GM19328 (cell line): ENCODE measurements at regions not wholly inside any gene's neighbourhood (a gene's known extent, or its start where the extent isn't known, plus 50 kb on each side); places are given as distances from the start of the nearest gene placed in this dataset.
"Not testable (repeated sequence)": the region's sequence is repeated elsewhere in the genome, so short reads cannot be mapped to it uniquely, and the experiment has no call there.

Experiments used
- ATAC-seq: cut with Tn5 transposase; IDR thresholded peaks from one replicate; pipeline ENCODE4 v1.9.1; 2021; ENCODE audit warnings: mild to moderate bottlenecking, moderate library complexity; ENCODE audit not compliant: unreplicated experiment

- not testable (repeated sequence) for ATAC-seq
Measured at GRCh38 chr2:195228547-195228946, 428.5 kb upstream of the SLC39A10 start.

DNA sequence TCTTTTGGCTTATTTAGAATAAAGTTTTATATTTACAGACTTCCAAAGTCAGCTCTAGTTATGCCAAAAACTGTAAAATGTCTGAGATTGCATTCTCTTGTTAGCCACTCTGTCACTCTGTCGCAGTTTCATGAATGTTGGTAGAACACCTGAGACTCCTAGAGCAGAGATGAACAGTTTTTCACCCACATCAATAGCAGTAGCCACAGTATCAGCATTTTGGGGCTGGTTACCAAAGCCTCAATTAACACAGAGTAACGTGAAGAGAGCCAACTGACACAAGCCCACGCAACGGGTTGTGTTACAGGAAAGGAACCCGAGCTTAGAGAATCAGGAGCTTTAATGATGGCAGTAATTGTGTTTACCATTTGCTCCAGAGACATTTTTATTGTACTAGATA, 443.0 kb upstream of the SLC39A10 start:
- no peak for ATAC-seq

DNA sequence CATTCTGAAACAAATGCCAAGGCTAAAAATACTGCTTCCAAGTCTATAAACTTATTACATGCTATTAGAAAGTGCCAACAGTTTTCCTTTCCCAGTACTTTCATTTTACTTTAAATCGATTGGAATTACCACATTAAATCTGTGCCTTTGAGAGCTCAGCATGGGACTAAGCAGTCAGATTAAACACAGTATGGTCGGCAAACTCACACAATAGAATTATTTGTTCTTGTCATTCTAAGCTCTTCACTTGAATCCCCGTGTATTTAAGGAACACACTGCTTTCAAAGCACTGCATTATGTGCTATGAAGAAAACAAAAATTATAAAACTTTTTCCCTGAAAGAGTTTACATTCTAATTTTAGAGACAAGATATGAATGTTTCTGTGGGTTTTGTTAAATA, 444.4 kb upstream of the SLC39A10 start:
- ATAC-seq, result no peak

- ATAC-seq, result no peak
Measured at GRCh38 chr2:195202163-195202845, 454.7 kb upstream of the SLC39A10 start.

DNA sequence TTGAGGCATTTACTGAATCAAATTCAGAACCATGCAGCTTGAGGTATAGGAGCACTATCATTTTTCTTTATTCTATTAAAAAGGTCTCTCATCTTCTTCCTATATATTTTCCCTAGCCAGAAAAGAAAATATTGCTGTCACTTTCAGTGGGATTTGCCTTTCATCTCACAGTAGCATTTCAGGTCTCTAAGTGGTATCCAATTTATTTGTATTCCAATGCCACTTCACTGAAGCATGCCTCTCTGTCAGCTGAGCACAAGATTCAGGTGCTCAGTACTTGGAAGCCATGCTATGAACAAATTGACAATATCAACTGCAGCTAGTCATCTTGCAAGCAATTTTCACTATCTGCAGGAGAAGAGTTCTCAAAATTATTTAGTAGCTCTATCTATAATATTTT, 457.2 kb upstream of the SLC39A10 start:
- ATAC-seq, result no peak

DNA sequence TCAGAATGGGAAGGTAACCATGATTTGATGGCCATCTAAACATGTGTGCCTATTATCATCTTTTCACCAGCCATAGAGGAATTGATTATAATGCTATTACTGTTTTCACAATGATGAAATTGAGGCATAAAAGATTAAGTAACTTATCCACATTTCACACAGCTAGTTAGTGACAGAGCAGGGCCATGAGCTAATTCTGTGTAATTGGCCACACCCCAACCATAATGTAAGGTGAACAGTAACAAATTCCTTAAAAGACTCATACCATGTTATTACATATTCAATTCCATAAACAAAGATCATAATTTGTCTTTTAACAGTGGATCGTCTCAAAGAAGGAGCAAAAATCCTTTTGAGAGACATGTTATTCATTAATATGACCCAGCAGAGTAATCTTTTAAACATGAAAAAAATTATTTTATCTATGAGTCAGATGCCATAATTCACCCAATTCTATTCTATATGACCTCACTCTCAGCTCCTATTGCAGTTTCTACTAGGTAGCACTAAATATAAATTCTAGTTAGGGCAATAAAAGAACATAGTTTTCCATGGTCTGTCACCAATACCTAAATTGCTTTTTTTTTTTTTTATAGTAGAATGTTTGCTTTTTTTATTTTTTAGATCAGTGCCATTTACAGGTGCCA, 475.8 kb upstream of the SLC39A10 start:
- no peak for ATAC-seq

- no peak for ATAC-seq
Measured at GRCh38 chr2:195168369-195168768, 488.7 kb upstream of the SLC39A10 start.

- ATAC-seq, result no peak
Measured at GRCh38 chr2:195164930-195165329, 492.1 kb upstream of the SLC39A10 start.

DNA sequence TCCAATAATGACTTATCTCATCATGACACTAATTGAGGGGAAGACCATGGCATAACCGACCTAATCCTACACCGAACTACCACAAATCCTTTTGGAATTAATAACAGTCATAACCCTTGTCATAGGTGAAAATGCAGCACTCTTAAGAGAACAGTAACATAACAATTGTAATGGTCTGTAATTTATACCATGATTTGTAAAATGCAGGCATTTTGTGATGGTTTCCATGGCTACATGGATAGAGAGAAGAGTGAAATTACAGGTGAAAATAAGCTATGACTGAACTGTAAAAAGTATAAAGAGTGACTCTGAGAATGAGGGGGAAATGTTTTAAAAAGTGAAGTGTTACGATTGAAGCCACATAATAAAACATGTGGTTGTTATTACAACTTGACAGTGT, 494.1 kb upstream of the SLC39A10 start:
- no peak for ATAC-seq

DNA sequence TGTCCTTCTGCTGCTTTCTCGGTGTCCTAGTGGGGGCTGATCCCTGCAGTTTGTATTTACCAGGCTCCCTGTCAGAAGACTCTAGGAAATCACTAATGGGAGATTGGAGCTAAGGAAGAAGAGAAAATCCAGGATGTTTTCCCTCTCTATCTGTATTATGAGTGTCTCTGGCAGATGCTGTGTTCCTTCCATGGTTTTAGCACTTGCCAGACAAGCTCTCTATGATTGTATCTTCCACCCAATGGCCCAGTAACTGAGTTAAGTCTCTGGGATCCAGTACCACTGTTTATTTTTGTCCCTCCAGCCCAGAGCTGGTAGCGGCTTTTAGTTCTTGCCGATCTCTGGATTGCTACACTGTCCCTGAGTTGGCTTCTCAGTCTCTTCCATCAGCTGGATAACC, 494.8 kb upstream of the SLC39A10 start:
- no peak for ATAC-seq

DNA sequence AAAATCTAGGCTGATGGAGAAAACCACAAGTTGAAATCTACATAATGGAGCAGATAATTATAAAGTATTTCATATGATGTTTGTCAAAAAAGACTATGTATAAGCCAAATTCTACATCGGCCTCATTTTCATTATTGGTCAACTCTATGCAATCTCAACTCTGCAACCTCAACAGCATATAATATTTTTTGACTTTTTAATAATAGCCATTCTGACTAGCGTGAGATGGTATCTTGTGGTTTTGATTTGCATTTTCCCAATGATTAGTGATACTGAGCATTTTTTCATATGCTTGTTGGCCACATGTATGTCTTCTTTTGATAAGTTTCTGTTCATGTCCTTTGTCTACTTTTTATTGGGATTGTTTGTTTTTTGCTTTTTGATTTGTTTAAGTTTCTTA, 496.1 kb upstream of the SLC39A10 start:
- no peak for ATAC-seq

- ATAC-seq, result no peak
Measured at GRCh38 chr2:195151711-195152110, 505.3 kb upstream of the SLC39A10 start.

DNA sequence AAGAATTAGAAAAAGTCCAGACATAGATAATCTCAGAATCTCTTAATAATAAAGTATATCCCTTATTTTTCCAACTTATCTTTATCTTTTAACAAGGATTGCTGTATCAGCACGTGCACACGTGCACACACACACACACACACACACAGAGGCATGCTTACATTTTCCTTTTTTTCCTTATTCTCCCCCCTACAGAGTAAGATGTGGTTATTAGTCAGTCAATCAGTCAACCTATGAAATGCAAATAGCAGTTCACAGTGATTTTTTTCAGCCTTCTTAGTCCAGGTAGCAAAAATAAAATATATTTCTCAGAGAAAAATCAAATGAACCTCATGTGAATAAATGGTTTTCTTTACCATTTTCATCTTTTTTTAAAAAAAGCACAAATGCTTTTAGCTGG, 506.2 kb upstream of the SLC39A10 start:
- no peak for ATAC-seq

DNA sequence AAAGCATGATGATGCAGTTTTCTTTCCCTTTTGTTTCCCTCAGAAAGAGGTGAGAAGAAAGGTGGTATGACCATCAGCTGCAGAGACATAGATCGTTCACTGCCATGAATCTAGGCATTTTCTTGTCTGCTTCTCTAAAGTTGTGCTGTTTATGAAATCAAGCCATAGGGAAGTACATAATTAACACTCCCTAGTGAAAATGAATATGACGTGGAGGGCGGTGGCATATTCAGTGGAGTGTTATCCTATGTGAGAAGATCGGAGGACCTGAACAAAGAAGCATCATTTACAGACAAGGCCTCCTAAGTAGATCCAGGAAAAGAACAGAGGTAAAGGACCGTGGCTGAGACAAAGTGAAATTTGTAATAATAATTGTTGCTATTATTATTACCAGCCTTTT, 509.0 kb upstream of the SLC39A10 start:
- no peak for ATAC-seq

GRCh38 chr2:195146761-195147541, 510.1 kb upstream of the SLC39A10 start:
- no peak for ATAC-seq

DNA sequence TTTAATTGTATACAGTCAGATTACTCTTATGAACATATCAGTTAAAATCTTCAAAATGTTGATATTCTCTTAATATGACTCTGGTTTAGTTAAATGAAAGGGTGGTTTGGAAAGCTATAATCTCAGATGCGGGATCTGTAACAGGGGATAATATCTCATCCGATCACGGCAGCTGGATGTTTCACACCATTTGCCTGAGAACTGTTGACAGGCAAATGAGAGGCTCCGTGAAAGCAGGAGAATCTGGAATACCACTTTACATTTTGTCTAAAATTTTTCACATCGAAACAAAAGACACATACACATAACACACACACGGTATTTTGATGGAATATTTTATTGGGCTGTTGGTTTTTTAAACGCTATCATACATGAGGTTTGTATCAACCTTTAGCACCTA, 518.6 kb upstream of the SLC39A10 start:
- no peak for ATAC-seq

- not testable (repeated sequence) for ATAC-seq
Measured at GRCh38 chr2:195125889-195126288, 531.1 kb upstream of the SLC39A10 start.

DNA sequence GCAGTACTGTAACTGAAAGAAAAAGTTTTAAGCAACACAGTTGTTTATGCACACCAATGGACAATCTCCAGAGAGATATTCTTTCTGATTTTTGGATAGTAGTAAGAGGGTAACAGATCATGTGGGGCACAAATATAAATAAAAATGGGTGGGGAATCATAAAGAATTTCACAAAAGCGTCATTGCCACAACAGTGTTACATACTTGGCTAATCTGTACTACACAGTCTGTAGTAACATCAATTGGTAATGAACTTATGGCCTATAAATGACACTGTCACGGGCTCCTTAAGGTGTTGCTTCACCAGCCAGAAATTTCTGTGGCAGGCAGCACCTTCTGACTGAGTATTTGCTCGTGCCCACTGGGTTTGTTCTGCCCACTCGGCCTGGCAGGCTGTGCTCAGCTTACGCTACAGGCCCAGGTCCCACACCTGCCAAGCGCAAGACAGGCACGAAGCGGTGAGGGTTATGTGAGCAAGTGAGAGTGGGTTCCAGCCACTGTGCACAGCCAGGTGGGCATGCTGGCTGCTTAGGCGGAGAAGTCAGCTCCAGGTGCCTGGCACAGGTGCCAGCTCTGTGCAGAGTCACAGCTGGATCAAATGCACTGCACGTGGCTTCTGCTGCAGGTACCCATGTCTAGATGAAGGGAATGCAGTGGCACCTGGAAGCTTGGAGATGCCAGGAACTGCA, 532.5 kb upstream of the SLC39A10 start:
- ATAC-seq, result no peak

- no peak for ATAC-seq
Measured at GRCh38 chr2:195122653-195123052, 534.4 kb upstream of the SLC39A10 start.

- no peak for ATAC-seq
Measured at GRCh38 chr2:195121341-195121740, 535.7 kb upstream of the SLC39A10 start.

DNA sequence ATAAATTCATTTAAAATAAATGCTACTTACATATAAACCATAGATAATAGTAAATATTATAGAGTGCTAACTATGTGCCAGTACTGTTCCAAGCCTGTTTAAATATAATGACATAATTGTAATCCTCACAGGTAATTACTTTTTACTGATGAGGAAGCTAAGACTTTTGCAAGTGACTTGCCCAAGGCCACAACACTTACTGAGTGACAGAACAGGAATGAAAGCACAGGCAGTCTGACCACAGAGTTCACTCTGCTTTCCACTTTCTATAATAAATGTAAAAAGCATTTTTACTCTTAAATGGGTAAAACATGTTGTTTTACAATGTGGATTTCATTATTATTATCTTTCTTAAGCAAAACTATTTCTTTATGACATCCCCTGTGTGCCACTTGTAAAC, 537.8 kb upstream of the SLC39A10 start:
- no peak for ATAC-seq
